GM23248 (cell line): ENCODE measurements at regions not wholly inside any gene's neighbourhood (a gene's known extent, or its start where the extent isn't known, plus 50 kb on each side); places are given as distances from the start of the nearest gene placed in this dataset.

Experiments
- EZH2 ChIP-seq: fragments of 200-600 bp; sonication (generic); IDR thresholded peaks from 2 replicates; pipeline ENCODE4 v1.6.1; 2018; ENCODE audit warnings: antibody characterized with exemption, mild to moderate bottlenecking; ENCODE audit not compliant: insufficient read depth, poor library complexity, severe bottlenecking
- EZH2phosphoT487 ChIP-seq: fragments of 200-600 bp; sonication (generic); IDR thresholded peaks from 2 replicates; pipeline ENCODE4 v1.6.1; 2018; ENCODE audit warnings: antibody characterized with exemption, moderate library complexity, mild to moderate bottlenecking, low read depth; ENCODE audit not compliant: insufficient read depth

DNA sequence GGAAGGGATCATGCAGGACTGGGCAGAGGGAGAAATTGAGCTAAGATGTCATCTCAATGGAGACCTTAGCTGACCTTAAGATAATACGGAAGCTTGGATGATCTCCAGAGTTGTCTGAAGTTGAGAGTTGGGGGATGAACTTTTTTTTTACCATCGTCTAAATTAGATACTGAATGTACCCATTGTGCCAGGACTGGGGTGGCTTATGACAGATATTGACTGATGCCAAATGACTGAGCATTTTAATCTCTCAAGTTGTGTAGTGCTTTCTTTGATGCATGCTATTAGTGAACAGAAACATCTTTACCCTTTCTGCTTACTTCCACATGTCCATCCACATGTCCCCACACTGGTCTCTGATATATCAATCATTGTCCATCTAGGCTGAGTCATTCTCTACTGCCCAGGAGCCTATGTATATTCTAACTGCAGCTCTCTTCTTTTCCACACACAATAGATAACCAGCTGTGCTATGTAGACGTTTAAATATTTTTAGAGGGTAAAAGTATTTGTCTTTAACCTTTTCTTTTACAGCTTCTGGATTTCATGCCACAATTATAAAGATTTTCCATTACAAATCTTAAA lies 60.2 kb upstream of the ZKSCAN2 start:
- TF ChIP-seq EZH2phosphoT487, result no peak
- TF ChIP-seq EZH2, result no peak
